ENCODE measurements at regions not wholly inside any gene's neighbourhood (a gene's known extent, or its start where the extent isn't known, plus 50 kb on each side); places are given as distances from the start of the nearest gene placed in this dataset.

DNA sequence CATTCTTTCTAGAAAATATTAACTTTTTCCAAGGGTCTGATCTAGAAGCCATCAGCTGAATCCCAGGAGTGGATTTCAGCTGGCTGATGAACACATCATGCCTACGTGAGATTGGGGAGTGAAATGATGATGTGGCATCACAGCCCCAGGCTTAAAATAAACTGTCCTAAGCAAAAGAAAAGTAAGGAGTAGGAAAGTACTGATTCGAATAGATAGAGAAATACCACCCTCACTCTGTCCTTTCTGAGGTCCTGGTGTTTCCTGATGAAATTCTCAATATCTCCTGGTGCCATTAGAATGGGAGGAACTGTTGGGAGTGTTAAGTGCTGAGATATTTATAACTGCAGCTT is 376.8 kb upstream of the SEMA6D start:
- no peak for DNase-seq (ENCODE audit: low read depth in 1 of 2, low spot score in 1 of 2)

DNA sequence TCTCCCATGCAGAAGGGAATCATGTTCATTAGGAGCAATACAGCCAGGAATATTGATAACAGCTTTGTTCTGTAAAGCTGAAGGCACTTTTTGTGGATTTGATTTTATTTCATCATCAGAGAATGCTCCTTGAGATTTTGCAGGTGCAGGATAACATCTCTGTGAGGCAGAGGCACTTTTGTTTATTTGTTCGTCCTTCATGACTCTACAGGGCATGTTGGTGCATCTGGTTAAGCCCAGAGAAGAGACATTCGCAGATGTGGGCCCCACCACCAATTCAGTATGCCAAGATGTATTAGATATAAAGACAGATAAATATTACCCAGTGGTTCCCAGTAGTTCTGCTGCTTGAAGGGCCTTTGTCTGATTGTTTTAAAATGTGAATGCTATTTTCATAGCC is 368.1 kb upstream of the SEMA6D start:
- no peak for DNase-seq (ENCODE audit: low read depth in 1 of 2, low spot score in 1 of 2)

DNA sequence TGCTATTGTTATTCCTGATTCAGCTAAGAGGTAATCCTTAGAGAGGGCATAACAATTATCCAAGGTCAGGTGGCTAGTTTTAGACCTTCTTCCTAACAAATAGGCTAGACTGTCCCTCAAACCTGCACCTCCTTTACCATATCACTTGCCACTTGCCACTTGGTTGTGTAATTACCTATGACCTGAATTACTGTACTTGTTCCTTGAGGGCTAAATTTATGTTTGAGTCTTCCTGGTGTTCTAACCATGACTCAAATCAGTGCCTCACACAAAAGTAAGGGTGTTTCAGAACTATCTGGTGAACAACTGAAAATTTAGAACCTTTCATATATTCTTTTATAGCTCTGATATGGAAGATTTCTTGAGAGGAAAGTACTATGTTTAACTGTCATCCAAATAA is 365.8 kb upstream of the SEMA6D start:
- DNase-seq (ENCODE audit: low read depth in 1 of 2, low spot score in 1 of 2), result no peak

DNA sequence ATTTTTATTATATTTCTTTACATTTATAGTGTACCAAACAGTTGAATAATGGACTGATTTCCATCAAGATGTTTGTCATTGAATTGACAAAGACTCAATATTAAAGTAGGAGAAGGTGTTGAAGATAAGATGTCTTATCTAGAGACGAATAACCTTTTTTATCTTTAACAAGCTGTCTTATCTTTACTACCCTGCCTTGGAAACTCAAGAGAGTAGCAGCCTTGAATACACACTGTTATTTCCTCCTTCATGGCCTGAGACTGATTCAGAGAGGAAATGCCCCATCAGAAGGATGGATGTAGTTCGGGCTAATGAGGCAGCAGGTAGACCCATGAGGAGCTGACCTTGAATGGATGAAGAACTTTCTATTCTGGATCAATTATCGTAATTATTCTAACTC is 365.1 kb upstream of the SEMA6D start:
- no peak for DNase-seq (ENCODE audit: low read depth in 1 of 2, low spot score in 1 of 2)

DNA sequence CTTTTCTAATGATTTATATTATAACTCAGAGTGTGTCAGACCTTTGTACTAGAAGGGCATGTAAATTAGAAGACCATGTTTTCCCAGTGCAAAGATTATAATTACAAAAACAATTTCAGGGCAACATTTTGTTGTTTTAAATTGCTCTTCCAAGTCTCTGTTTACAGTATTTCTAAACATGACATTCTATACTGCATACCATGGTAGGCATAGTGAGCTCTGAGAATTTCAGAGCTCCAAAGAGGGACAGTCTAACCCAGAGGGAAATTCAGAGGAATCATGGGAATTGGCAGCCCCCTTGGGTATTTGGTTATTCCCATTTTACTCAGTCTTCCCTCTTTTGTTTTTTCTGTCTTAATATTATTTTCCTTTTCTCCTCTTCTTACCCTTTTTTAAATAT is 361.5 kb upstream of the SEMA6D start:
- no peak for DNase-seq (ENCODE audit: low read depth in 1 of 2, low spot score in 1 of 2)

DNA sequence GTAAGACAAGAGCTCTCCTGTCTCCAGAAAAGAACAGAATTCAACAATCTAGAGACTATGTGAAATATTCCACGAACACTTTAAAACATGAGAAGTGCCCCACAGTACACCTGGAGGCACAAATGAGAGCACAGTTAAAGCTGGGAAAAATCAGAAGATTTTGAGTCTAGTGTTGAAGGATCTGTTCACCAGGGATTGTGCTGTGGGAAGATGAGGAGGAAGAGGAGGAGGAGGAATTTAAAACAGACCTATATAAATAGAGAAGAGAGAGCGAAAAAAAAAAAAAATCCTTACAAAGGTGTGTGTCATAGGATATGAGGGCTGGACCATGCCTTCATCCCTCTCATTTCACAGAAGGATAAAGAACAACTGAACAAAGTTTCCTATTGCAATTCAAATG is 361.0 kb upstream of the SEMA6D start:
- no peak for DNase-seq (ENCODE audit: low read depth in 1 of 2, low spot score in 1 of 2)

DNA sequence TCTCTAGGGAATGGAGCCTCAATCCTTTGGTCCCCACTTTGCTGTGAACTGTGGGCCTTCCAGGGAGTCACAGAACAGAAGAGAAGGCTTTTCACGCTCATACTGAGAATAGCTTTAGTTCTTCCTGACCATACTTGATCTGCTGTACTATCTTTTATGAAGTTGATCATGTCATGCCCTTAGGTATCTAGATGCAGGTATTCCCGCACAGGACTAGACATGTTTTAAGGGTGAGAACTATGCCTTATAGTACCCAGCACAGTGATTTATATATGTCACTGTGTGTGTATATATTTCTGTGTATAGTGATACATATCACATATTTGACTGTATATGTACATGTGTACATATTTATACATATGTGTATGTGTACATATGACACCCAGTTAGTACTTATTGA is 358.4 kb upstream of the SEMA6D start:
- no peak for DNase-seq (ENCODE audit: low read depth in 1 of 2, low spot score in 1 of 2)

DNA sequence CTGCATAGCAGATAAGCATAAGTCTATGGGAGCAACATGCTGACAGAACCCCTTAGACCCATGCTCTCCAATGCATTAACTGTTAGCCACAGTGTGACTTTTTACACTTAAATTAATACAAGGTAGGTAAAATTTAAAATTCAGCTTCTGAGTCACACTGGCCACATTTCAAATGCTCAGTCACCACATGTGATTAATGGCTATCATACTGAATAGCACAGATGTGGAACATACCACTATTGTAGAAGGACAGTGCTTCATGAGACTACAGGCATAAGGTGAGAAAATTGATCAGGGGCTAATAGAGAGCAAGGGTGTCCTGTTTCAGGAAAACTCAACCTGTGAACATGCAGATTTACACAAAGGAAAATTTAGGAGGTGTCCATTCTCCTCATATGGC is 357.0 kb upstream of the SEMA6D start:
- no peak for DNase-seq (ENCODE audit: low read depth in 1 of 2, low spot score in 1 of 2)

DNA sequence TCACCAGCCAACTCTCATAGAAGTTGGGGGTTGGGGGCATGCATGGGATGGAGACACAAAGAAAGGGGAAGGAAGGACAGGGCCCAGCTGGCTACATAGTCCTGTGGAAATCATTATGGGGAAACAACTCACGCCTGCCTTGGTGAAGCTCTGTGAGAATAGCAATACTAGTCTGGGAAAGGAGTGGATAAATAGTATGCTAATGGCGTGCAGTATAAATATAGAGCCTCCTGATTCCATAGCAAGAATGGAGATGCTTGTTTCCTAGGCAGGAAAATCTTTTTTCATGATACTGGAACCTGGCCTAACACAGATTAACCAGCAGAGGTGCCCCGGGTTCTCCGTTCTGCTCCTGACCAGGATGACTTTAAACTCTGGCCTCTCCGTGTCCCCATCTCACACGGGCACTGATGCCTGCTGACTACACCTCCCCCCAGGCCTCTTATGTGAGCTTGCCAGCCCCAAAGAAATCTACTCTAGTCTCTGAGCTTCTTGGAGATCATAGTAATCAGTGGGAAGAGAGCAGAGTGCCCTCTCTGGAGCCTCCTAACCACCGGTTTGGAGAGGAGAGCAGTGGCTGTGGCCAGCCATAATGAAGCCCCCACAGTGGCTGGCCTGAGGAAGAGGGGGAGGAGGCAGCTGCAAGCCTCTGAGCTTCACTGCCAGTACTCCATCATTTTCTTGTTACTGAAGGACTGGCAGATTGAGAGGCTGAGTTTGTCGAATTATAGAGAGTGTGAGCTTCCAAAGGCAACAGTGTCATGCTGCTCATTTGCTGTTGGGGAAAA is 355.0 kb upstream of the SEMA6D start:
- no peak for DNase-seq (ENCODE audit: low read depth in 1 of 2, low spot score in 1 of 2)

DNA sequence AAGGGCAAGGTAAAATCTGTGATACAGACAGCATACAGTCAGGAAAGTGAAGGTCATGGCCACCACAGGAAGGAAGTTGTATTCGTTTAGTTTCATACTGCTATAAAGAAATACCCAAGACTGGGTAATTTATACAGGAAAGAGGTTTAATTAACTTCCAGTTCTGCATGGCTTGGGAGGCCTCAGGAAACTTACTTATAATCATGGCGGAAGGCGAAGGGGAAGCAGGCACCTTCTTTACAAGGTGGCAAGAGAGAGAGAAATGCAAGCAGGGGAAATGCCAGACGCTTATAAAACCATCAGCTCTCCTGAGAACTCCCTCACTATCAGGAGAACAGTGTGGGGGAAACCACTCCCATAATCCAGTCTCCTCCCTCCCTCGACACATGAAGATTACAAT is 353.7 kb upstream of the SEMA6D start:
- no peak for DNase-seq (ENCODE audit: low read depth in 1 of 2, low spot score in 1 of 2)

DNA sequence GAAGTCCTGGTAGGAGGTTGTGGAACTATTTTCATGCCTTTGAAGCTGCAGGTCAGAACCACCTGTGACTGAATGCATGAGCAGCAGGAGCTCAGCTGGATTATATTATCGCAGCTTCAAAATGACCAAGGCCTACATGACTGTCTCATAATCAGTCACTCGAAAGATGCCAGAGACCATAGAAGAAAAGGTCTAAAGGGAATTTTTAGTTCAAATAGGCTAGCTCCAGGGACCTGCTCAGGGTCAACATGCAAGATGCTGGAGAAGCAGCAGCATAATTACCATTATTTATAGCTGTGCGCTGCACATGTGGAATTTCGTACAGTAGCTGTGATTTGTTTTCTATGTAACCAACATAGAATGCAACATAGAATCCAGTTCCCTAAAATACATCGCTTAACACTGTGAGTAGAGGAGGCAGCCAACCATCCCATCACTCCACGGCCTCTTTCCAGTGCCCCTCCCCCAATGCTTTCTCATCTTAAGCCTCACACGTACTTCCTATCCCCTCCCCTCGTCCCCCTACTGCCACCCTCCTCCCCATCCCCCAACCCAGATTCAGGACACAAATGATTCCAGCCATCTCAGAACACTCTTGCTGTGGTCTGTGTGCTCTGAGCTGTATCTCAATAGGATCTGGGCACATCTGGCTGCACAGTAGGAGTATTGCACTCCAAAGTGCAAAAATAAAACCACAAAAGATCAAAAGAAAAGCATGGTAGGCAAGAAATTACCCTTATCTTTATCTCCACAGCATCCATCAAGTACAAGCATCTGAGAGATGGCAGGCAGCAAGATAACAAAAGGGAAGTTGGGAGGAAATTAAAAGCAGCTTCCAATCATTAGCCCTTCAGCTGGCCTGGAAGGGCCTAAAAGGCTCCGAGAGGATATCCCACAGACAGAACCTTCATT is 352.8 kb upstream of the SEMA6D start:
- DNase-seq (ENCODE audit: low read depth in 1 of 2, low spot score in 1 of 2), result no peak

DNA sequence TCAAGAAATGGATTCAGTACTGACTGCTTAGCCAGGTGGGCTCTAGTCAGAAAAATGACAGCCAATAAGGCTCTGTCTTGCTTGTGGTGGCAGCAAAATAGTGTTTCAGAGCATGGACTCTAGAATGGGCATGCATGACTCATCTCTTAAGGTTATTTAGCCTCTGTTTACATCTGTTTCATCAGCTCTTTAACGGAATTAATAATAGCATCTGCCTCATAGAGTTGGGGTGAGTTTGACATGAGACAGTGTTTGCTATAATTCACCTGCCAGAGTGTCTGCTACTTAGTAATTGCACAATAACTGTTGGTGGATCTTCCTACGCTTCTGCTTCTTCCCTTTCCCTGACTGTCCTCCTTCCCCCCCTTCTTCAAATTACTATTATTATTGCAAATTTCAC is 350.4 kb upstream of the SEMA6D start:
- no peak for DNase-seq (ENCODE audit: low read depth in 1 of 2, low spot score in 1 of 2)

DNA sequence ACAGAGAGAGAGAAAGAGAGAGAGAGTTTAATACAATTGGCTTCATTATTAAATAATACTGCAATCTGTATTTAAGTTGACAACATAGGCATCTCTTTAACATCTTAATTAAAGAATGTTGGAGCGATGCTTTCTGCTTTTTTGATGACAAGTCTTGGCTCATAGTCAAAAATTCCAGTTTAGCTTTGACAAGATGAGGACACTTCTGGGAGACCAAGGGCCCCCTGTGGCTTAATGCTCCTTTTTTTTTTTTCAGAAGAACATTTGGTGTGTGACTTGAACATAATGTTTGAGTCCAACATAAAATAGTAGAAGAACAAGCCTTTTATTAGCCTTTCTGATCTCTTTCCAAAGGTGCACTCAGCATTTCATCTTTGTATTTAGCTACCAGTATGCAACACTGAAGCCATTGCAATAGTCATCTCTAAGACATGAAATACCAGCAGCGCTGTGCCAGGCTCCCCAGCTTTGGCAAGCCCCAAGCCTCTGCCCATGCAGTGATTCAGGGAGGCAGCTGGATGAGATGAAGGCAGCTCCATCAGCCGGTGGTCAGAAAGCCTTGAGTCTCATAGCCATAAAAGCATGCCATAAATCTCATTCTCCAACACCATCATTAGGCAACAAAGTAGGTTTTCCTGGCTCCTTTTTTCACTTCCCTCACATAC is 349.4 kb upstream of the SEMA6D start:
- no peak for DNase-seq (ENCODE audit: low read depth in 1 of 2, low spot score in 1 of 2)

DNA sequence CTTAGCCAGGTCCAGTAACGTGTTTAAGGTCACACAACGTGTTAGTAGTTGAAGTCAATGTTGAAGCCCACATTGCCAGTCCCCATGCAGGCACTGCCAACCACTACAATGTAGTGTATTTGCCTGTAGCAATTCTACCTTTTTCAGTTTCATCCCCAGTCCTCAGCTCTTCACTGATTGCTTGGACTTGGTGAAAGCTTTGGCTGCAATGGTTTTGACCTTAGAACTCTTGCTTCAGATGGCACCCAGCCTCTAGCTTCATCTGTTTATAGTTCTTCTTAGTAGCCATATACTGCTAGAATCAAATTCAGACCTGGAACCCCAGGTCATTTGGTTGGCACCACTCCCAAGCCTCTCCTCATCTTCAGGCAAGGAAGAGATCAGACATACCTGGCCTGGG is 345.4 kb upstream of the SEMA6D start:
- no peak for DNase-seq (ENCODE audit: low read depth in 1 of 2, low spot score in 1 of 2)

DNA sequence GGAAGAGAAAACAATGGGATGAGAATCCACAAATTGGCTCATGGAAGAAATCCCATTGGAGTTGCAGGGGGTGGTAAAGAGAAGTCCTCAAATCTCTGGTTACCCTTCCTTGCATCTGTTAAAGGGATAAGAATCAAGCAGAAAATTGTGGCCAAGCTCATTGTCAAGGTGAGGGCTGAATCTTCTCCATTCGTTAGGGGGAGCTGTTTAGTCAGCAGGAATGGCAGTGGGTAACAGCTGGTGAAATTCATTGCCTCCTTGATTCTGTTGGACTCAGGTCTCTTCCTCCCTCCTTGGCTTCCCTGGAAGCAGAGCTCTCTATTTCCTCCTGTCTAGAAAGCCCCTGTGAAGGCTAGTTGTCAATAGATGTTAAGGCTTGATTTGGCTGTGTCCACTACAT is 343.1 kb upstream of the SEMA6D start:
- DNase-seq (ENCODE audit: low read depth in 1 of 2, low spot score in 1 of 2), result no peak

DNA sequence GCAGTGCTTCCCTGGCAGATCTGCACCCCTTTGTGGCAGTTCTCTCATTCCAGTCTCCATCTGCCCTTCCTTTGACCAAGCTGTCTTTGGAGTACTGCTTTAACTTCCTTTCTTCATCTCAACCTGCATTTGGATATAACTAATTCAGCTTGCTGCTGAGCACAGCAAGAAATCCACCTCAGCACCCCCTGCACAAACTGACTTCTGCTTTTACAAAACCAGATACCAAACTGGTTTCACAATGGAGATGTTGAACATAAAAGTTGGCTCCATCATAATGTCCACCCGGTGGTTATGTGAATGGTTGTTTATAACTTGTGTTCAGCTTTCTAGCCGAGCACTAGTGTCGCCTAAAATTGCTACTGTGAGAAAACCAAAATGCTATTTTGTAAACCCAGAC is 341.1 kb upstream of the SEMA6D start:
- DNase-seq (ENCODE audit: low read depth in 1 of 2, low spot score in 1 of 2), result no peak

DNA sequence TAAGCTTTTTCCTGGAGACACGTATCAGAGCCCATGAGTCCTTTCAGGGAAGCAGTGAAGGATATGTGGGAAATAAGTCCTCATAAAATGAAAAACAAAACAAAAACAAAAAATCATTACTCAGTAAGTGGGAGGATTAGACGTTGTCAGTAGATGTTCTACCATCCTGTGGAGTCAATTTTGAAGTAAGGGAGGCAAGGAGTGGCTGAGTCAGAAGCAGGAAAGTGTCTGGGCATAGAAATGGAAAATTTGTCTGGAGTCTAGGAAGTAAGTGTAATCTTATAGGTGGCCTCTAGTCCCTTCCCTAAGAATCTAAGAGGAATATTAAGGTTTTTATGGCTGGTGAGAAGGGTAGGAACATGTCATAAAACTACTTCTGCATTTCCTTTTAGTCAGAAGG is 339.8 kb upstream of the SEMA6D start:
- DNase-seq (ENCODE audit: low read depth in 1 of 2, low spot score in 1 of 2), result no peak

DNA sequence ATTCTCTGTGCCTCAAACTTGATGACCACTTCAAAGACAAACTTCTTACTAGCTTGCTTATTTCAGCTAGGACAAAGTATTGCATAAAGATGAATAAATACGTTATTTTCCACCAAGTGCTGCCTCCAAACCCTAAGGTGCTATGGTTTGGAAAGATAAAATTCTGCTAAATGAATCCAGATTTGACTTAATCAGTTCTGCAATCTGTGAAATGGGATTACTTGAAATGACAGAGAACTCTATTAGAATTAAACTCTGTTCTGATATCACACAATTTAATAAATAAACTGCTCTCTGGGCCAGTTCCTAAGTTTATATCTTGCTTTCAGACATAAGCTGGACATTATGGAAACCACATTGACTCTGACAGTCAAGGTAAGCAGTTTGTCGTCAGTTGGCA is 338.8 kb upstream of the SEMA6D start:
- no peak for DNase-seq (ENCODE audit: low read depth in 1 of 2, low spot score in 1 of 2)

DNA sequence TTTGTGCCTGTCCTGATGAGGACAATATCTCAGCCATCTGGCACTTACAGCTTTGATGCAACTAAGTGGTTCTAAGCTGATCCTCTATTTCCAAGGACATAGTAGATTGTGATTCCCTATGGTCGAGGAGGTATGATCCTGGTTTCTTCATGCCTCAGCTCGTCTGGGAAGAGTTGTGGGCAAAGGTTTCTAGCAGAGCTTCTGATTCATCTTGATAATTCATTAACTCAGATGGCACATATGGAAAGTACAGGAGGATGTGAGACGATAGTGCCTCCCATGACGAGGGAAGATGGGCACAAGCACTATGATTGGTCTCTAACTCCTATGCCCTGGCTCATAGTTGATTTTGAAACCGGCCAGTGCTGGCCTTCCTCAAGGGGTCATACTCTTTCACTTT is 334.2 kb upstream of the SEMA6D start:
- no peak for DNase-seq (ENCODE audit: low read depth in 1 of 2, low spot score in 1 of 2)

DNA sequence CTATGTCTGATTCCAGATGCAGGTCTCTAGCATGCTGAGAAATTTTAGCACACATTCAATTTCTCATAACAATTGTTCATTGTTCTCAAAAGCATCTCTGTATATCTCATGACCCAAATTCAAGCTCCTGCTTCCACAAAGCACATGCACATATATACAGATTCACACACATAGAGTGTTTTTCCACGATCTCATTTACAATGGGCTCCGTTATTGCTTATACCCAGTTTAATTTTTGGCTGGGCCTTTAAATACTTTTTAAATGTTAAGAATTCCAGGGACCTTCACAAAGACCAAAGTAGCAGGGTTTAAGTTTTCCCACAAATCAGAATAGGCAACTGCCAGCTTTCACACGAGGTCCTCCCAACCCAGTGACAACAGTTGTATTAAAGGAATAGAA is 333.5 kb upstream of the SEMA6D start:
- DNase-seq (ENCODE audit: low read depth in 1 of 2, low spot score in 1 of 2), result no peak

DNA sequence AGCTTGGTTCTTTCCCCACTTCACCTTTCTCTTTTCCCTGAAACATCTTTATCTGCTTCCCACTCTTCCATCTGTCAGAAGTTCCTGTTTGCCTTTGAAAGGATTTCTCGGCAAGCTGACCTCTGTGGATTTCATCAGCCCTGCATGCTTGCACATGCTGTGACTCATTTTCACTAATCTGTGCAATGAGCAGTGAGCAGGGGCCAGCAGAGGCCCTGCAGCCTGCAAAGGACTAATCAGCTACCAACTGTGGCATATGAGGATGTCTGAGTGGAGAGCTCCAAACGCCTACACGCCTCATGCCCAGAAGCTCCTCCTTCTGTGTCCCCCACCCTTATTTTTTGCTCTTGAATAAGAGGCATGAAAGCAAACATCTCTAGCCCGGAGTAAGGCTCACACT is 333.0 kb upstream of the SEMA6D start:
- no peak for DNase-seq (ENCODE audit: low read depth in 1 of 2, low spot score in 1 of 2)

DNA sequence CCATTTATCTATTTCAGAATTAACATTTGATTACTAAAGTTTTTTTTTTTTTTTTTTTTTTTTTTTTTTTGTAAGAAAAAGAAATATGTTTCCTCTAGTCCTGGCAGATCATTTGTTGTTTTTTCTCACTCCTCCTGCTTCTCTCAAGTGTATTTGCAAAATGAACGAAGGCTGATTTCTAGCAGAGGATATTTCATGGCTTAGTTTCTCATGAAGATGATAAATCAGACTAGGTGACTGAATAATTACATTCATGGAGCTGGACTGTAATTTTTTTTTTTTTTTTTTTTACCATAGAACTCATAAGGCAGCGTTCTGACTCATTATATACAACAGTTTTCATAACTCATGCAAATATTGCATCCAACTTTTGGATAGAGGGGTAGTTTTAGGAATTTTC is 332.5 kb upstream of the SEMA6D start:
- no peak for DNase-seq (ENCODE audit: low read depth in 1 of 2, low spot score in 1 of 2)
